KMS-11 (cell line): ENCODE measurements at regions not wholly inside any gene's neighbourhood (a gene's known extent, or its start where the extent isn't known, plus 50 kb on each side); places are given as distances from the start of the nearest gene placed in this dataset.

Experiments used
- H2AFZ ChIP-seq: fragments of 200-600 bp; sonication (generic); 2 replicates; pipeline ENCODE4 v1.6.1; 2016; ENCODE audit warnings: antibody characterized with exemption, mixed run types, low read depth
- H3K27ac ChIP-seq: fragments of 200-600 bp; sonication (generic); 2 replicates; pipeline ENCODE4 v1.6.1; 2016; ENCODE audit warnings: mild to moderate bottlenecking, mixed run types
- H3K27me3 ChIP-seq: fragments of 200-600 bp; sonication (generic); 2 replicates; pipeline ENCODE4 v1.6.1; 2017; ENCODE audit warnings: mild to moderate bottlenecking, low read depth, mixed run types, moderate library complexity; ENCODE audit not compliant: insufficient read depth
- H3K36me3 ChIP-seq: fragments of 200-600 bp; sonication (generic); 2 replicates; pipeline ENCODE4 v1.6.1; 2017; ENCODE audit warnings: mild to moderate bottlenecking, mixed run types; ENCODE audit not compliant: insufficient read depth
- H3K4me1 ChIP-seq: fragments of 200-600 bp; sonication (generic); 2 replicates; pipeline ENCODE4 v1.6.1; 2016; ENCODE audit warnings: mild to moderate bottlenecking, low read depth, mixed run types; ENCODE audit not compliant: poor library complexity, severe bottlenecking
- H3K4me2 ChIP-seq: fragments of 200-600 bp; sonication (generic); 2 replicates; pipeline ENCODE4 v1.7.0; 2016; ENCODE audit warnings: mild to moderate bottlenecking, mixed run types
- H3K4me3 ChIP-seq: fragments of 200-600 bp; sonication (generic); IDR thresholded peaks from 2 replicates; pipeline ENCODE4 v1.6.1; 2017; ENCODE audit warnings: low read depth, low read length, mixed read lengths; ENCODE audit not compliant: insufficient read depth
- H3K79me2 ChIP-seq: fragments of 200-600 bp; sonication (generic); 2 replicates; pipeline ENCODE4 v1.6.1; 2016; ENCODE audit warnings: low read depth, mixed run types; ENCODE audit not compliant: insufficient read depth
- H3K9ac ChIP-seq: fragments of 200-600 bp; sonication (generic); 2 replicates; pipeline ENCODE4 v1.6.1; 2016; ENCODE audit warnings: mild to moderate bottlenecking, mixed run types
- H4K20me1 ChIP-seq: fragments of 200-600 bp; sonication (generic); 2 replicates; pipeline ENCODE4 v1.6.1; 2016; ENCODE audit warnings: mild to moderate bottlenecking, mixed run types; ENCODE audit not compliant: insufficient read depth
- TF ChIP-seq, protein P1 (sequence below): fragments of 200-600 bp; sonication (generic); conservative IDR thresholded peaks from 2 replicates; pipeline ENCODE4 v1.6.1; 2017; ENCODE audit warnings: low read depth, mild to moderate bottlenecking, antibody characterized with exemption, low read length, moderate library complexity, mixed read lengths

- Histone ChIP-seq H3K4me1 (no peaks in the 10 kb centered on the region), H3K4me3 (no peak overlapping the region), H3K4me2 (no peak overlapping the region), H4K20me1 (no peaks in the 10 kb centered on the region), H2AFZ (no peak overlapping the region), H3K27ac (no peak overlapping the region), H3K36me3 (no peaks in the 10 kb centered on the region), H3K79me2 (no peaks in the 10 kb centered on the region), H3K27me3 (no peaks in the 10 kb centered on the region), H3K9ac (no peak overlapping the region)
- TF ChIP-seq, protein P1, sequence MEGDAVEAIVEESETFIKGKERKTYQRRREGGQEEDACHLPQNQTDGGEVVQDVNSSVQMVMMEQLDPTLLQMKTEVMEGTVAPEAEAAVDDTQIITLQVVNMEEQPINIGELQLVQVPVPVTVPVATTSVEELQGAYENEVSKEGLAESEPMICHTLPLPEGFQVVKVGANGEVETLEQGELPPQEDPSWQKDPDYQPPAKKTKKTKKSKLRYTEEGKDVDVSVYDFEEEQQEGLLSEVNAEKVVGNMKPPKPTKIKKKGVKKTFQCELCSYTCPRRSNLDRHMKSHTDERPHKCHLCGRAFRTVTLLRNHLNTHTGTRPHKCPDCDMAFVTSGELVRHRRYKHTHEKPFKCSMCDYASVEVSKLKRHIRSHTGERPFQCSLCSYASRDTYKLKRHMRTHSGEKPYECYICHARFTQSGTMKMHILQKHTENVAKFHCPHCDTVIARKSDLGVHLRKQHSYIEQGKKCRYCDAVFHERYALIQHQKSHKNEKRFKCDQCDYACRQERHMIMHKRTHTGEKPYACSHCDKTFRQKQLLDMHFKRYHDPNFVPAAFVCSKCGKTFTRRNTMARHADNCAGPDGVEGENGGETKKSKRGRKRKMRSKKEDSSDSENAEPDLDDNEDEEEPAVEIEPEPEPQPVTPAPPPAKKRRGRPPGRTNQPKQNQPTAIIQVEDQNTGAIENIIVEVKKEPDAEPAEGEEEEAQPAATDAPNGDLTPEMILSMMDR, result no peak
These were observed 64.9 kb upstream of the FOXG1 start for GRCh38 chr14:28701733-28702132.

DNA sequence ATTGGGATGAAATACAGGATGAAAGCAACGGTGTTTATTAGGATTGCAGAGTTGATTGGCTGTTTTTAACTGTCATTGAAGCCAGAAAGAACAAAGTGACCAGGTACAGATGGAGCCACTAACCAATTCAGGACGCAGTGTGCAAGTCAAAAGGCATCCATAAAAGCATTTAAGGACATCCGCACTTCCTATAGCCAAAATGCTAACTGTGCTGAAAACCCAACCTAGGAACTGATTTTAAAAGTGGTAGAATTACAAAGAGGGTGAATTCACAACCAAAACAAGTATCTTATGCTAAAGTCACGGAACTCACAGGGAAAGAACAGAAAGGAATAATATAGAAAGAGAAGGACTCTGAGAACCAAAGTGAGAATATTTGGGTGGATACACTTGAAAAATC is 63.1 kb upstream of the FOXG1 start:
- H3K79me2 ChIP-seq, result no peaks in the 10 kb centered on the region
- no peak overlapping the region for H2AFZ ChIP-seq

DNA sequence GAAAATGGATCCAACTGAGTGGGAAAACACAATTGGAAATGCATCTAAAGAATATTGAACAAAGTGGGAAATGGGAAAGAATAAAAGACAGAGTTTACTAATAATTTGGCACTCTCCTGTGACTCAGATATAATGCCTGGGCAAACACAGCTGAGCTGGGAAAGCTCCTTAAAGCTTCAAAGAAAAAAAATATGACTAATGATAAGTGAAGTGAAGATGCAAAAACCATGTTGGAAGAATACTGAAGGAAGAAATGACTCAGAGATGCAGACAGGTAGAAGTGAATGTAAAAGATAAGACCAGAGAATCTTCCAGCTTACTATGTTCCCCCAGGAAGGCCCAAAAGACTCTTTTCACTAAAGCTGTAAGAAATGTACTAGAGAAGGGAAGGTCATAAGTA is 62.4 kb upstream of the FOXG1 start:
- TF ChIP-seq, protein P1, result no peak
- Histone ChIP-seq H3K27me3 (no peaks in the 10 kb centered on the region), H3K79me2 (no peaks in the 10 kb centered on the region), H3K4me2 (no peak overlapping the region), H3K9ac (no peak overlapping the region), H3K36me3 (no peaks in the 10 kb centered on the region), H3K4me1 (no peaks in the 10 kb centered on the region), H3K27ac (no peak overlapping the region), H3K4me3 (no peak overlapping the region), H4K20me1 (no peaks in the 10 kb centered on the region), H2AFZ (no peak overlapping the region)

More for the DNA sequence above, 63.1 kb upstream of the FOXG1 start:
- no peak overlapping the region for H3K4me3 ChIP-seq
- TF ChIP-seq, protein P1, result no peak
- H3K4me1 ChIP-seq, result no peaks in the 10 kb centered on the region
- H3K27ac ChIP-seq, result no peak overlapping the region
- no peaks in the 10 kb centered on the region for H3K27me3 ChIP-seq
- no peak overlapping the region for H3K4me2 ChIP-seq
- no peaks in the 10 kb centered on the region for H4K20me1 ChIP-seq
- H3K9ac ChIP-seq, result no peak overlapping the region
- H3K36me3 ChIP-seq, result no peaks in the 10 kb centered on the region

DNA sequence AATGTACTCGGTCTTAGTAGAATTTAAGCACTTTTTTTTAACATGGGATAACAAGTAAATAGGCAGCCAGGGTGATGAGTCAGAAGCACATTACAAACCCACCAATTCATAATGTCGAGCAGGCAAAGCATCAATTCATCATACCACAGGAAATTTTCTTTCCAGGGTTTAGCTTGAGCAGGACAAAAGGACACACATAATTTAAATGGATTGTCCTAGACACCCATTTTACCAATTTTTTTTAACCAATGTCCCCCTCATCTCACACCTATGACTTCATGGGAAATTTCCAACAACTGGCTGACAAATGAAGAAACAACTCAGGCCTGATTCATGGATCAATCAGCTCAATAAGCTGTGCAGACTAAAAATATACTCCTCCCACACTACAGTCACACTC is 58.8 kb upstream of the FOXG1 start:
- Histone ChIP-seq H3K9ac (no peak overlapping the region), H3K4me3 (no peak overlapping the region), H3K79me2 (no peaks in the 10 kb centered on the region), H2AFZ (no peak overlapping the region), H3K27ac (no peak overlapping the region), H4K20me1 (no peaks in the 10 kb centered on the region), H3K27me3 (no peaks in the 10 kb centered on the region), H3K4me1 (no peaks in the 10 kb centered on the region), H3K36me3 (no peaks in the 10 kb centered on the region), H3K4me2 (no peak overlapping the region)
- TF ChIP-seq, protein P1, result no peak
